SH-SY5Y (cell line): ENCODE measurements at regions not wholly inside any gene's neighbourhood (a gene's known extent, or its start where the extent isn't known, plus 50 kb on each side); places are given as distances from the start of the nearest gene placed in this dataset.

Experiments used
- GATA2 ChIP-seq: IDR thresholded peaks from 2 replicates; pipeline ENCODE4 v1.6.1; 2011; ENCODE audit warnings: mild to moderate bottlenecking, low read depth, low read length
- GATA3 ChIP-seq: IDR thresholded peaks from 2 replicates; pipeline ENCODE4 v1.6.1; 2011; ENCODE audit warnings: low read depth, mild to moderate bottlenecking, low read length, moderate library complexity

- no peak for TF ChIP-seq GATA2
- TF ChIP-seq GATA3, result no peak
These were observed 647.2 kb upstream of the UBE2E2 start for GRCh38 chr3:22555753-22556435.

GRCh38 chr3:22565393-22565792, 637.7 kb upstream of the UBE2E2 start:
- TF ChIP-seq GATA3, result no peak
- no peak for TF ChIP-seq GATA2

- TF ChIP-seq GATA3 (no peak), GATA2 (no peak)
These were observed 634.8 kb upstream of the UBE2E2 start for GRCh38 chr3:22568285-22568684.

GRCh38 chr3:22569570-22569969, 633.6 kb upstream of the UBE2E2 start:
- TF ChIP-seq GATA3 (no peak), GATA2 (no peak)

- no peak for TF ChIP-seq GATA2
These were observed 622.1 kb upstream of the UBE2E2 start for GRCh38 chr3:22581007-22581406.

GRCh38 chr3:22582266-22582665, 620.9 kb upstream of the UBE2E2 start:
- TF ChIP-seq GATA3 (no peak), GATA2 (no peak)

GRCh38 chr3:22585504-22585903, 617.6 kb upstream of the UBE2E2 start:
- TF ChIP-seq GATA3 (no peak), GATA2 (no peak)

GRCh38 chr3:22585911-22586310, 617.2 kb upstream of the UBE2E2 start:
- TF ChIP-seq GATA2, result no peak
- no peak for TF ChIP-seq GATA3

GRCh38 chr3:22587446-22587845, 615.7 kb upstream of the UBE2E2 start:
- TF ChIP-seq GATA3 (no peak), GATA2 (no peak)

GRCh38 chr3:22593638-22594037, 609.5 kb upstream of the UBE2E2 start:
- TF ChIP-seq GATA3 (no peak), GATA2 (no peak)

- TF ChIP-seq GATA3, result no peak
- no peak for TF ChIP-seq GATA2
These were observed 608.1 kb upstream of the UBE2E2 start for GRCh38 chr3:22594990-22595389.

GRCh38 chr3:22606461-22606860, 596.7 kb upstream of the UBE2E2 start:
- TF ChIP-seq GATA2, result no peak
- no peak for TF ChIP-seq GATA3

- TF ChIP-seq GATA2 (no peak), GATA3 (no peak)
These were observed 596.2 kb upstream of the UBE2E2 start for GRCh38 chr3:22606938-22607337.

GRCh38 chr3:22608093-22608492, 595.0 kb upstream of the UBE2E2 start:
- TF ChIP-seq GATA2 (no peak), GATA3 (no peak)

GRCh38 chr3:22608721-22609120, 594.4 kb upstream of the UBE2E2 start:
- TF ChIP-seq GATA3 (no peak), GATA2 (no peak)

- no peak for TF ChIP-seq GATA3
These were observed 594.0 kb upstream of the UBE2E2 start for GRCh38 chr3:22609139-22609538.
